Ascending aorta (tissue), 2 donors: ENCODE measurements at regions not wholly inside any gene's neighbourhood (a gene's known extent, or its start where the extent isn't known, plus 50 kb on each side); places are given as distances from the start of the nearest gene placed in this dataset.

Source experiments
- DNase-seq, 2 donors: peaks; one replicate each; pipeline ENCODE4 v3.0.0-alpha.2; 2019; ENCODE audit warnings: low spot score in 2 of 2
- H3K27ac ChIP-seq, 2 donors: fragments of 200-600 bp; sonication (generic); one replicate each; pipeline ENCODE4 v1.5.1; 2016 to 2017; ENCODE audit warnings: mild to moderate bottlenecking in 1 of 2
- H3K27me3 ChIP-seq: fragments of 200-600 bp; sonication (generic); one replicate; pipeline ENCODE4 v1.5.1; 2017
- H3K36me3 ChIP-seq, 2 donors: fragments of 200-600 bp; sonication (generic); one replicate each; pipeline ENCODE4 v1.5.1; 2016
- H3K4me1 ChIP-seq, 2 donors: fragments of 200-600 bp; sonication (generic); one replicate each; pipeline ENCODE4 v1.5.1; 2016 to 2017; ENCODE audit warnings: mild to moderate bottlenecking in 1 of 2
- H3K4me3 ChIP-seq, 2 donors: fragments of 200-600 bp; sonication (generic); one replicate each; pipeline ENCODE4 v1.5.1; 2016 to 2017; ENCODE audit warnings: mild to moderate bottlenecking in 1 of 2
- H3K9me3 ChIP-seq, 2 donors: fragments of 200-600 bp; sonication (generic); one replicate each; pipeline ENCODE4 v1.5.1; 2016
- CTCF ChIP-seq, 3 experiments: fragments of 200-600 bp in 2 of 3; fragments of 450-650 bp in 1 of 3; sonication (generic) in 2 of 3; IDR thresholded peaks; one replicate each; pipeline ENCODE4 v1.5.1; 2016 to 2019; ENCODE audit warnings: antibody characterized with exemption in 3 of 3, mild to moderate bottlenecking in 1 of 3, moderate library complexity in 1 of 3
- intact Hi-C: fragments of 100-400 bp; cut with DNase I; formaldehyde crosslinking; loops from one replicate; pipeline ENCODE4 v1.15.1; 2023

GRCh38 chr11:70743329-70743728 is 345.0 kb downstream of the CTTN start:
- no peak for TF ChIP-seq CTCF (IDR thresholded peaks at IDR 0.05)
- H3K36me3 ChIP-seq, result no peaks in the 10 kb centered on the region
- no peak overlapping the region for H3K4me3 ChIP-seq
- no peaks in the 10 kb centered on the region for H3K9me3 ChIP-seq
- H3K27me3 ChIP-seq, result no peaks in the 10 kb centered on the region
- no peaks in the 10 kb centered on the region for H3K4me1 ChIP-seq
- no peak for DNase-seq
- intact Hi-C loops, result no loop called here
- H3K27ac ChIP-seq, result no peak overlapping the region

- H3K27ac ChIP-seq, result no peak overlapping the region
These were observed 345.6 kb downstream of the CTTN start for GRCh38 chr11:70743941-70744351.

GRCh38 chr11:70744396-70745185 is 346.3 kb downstream of the CTTN start:
- no peak for DNase-seq
- Histone ChIP-seq H3K27ac (no peak overlapping the region), H3K4me3 (no peak overlapping the region), H3K4me1 (no peaks in the 10 kb centered on the region), H3K9me3 (no peaks in the 10 kb centered on the region), H3K36me3 (no peaks in the 10 kb centered on the region), H3K27me3 (no peaks in the 10 kb centered on the region)
- TF ChIP-seq CTCF (IDR thresholded peaks at IDR 0.05), result no peak
- intact Hi-C loops, result no loop called here

More at GRCh38 chr11:70743941-70744351, 345.6 kb downstream of the CTTN start:
- Histone ChIP-seq H3K36me3 (no peaks in the 10 kb centered on the region), H3K27me3 (no peaks in the 10 kb centered on the region), H3K9me3 (no peaks in the 10 kb centered on the region), H3K4me1 (no peaks in the 10 kb centered on the region), H3K4me3 (no peak overlapping the region)
- TF ChIP-seq CTCF (IDR thresholded peaks at IDR 0.05), result no peak
- no peak for DNase-seq
- intact Hi-C loops, result no loop called here

- Histone ChIP-seq H3K27ac (no peak overlapping the region), H3K9me3 (peaks cover 0 to 5% of the 10 kb centered on the region in 2 donors), H3K36me3 (no peaks in the 10 kb centered on the region), H3K4me1 (no peaks in the 10 kb centered on the region), H3K4me3 (no peak overlapping the region), H3K27me3 (no peaks in the 10 kb centered on the region)
- TF ChIP-seq CTCF (IDR thresholded peaks at IDR 0.05), result no peak
- no peak for DNase-seq
- intact Hi-C loops, result no loop called here
These were observed 347.1 kb downstream of the CTTN start for GRCh38 chr11:70745451-70745850.

GRCh38 chr11:70745941-70746340 is 347.6 kb downstream of the CTTN start:
- intact Hi-C loops, result no loop called here
- no peak for TF ChIP-seq CTCF (IDR thresholded peaks at IDR 0.05)
- no peaks in the 10 kb centered on the region for H3K27me3 ChIP-seq
- H3K9me3 ChIP-seq, result peaks cover 0 to 8% of the 10 kb centered on the region in 2 donors
- no peak overlapping the region for H3K4me3 ChIP-seq
- no peak for DNase-seq
- H3K36me3 ChIP-seq, result no peaks in the 10 kb centered on the region
- no peak overlapping the region for H3K27ac ChIP-seq
- no peaks in the 10 kb centered on the region for H3K4me1 ChIP-seq
